HG03108 (cell line): ENCODE measurements at regions not wholly inside any gene's neighbourhood (a gene's known extent, or its start where the extent isn't known, plus 50 kb on each side); places are given as distances from the start of the nearest gene placed in this dataset.
"Not testable (repeated sequence)": the region's sequence is repeated elsewhere in the genome, so short reads cannot be mapped to it uniquely, and the experiment has no call there.

Experiments
- ATAC-seq: cut with Tn5 transposase; IDR thresholded peaks from one replicate; pipeline ENCODE4 v1.9.1; 2021; ENCODE audit warnings: moderate library complexity; ENCODE audit not compliant: unreplicated experiment

GRCh38 chr2:142827170-142827569, 50.3 kb upstream of the KYNU start:
- ATAC-seq: no peak

GRCh38 chr2:142825861-142826260, 51.6 kb upstream of the KYNU start:
- ATAC-seq: no peak

GRCh38 chr2:142824756-142825155, 52.7 kb upstream of the KYNU start:
- no peak for ATAC-seq

GRCh38 chr2:142822190-142822589, 55.3 kb upstream of the KYNU start:
- ATAC-seq: no peak

- no peak for ATAC-seq
Observed at GRCh38 chr2:142819411-142819810, 58.1 kb upstream of the KYNU start.

- ATAC-seq: no peak
Observed at GRCh38 chr2:142815375-142815774, 62.1 kb upstream of the KYNU start.

- ATAC-seq: no peak
Observed at GRCh38 chr2:142813830-142814829, 63.3 kb upstream of the KYNU start.

- not testable (repeated sequence) for ATAC-seq
Observed at GRCh38 chr2:142811644-142812043, 65.8 kb upstream of the KYNU start.

GRCh38 chr2:142805244-142805643, 72.2 kb upstream of the KYNU start:
- ATAC-seq: no peak

- ATAC-seq: no peak
Observed at GRCh38 chr2:142803158-142803557, 74.3 kb upstream of the KYNU start.

- no peak for ATAC-seq
Observed at GRCh38 chr2:142796588-142796987, 80.9 kb upstream of the KYNU start.

GRCh38 chr2:142796161-142796560, 81.3 kb upstream of the KYNU start:
- no peak for ATAC-seq

GRCh38 chr2:142794850-142795249, 82.6 kb upstream of the KYNU start:
- no peak for ATAC-seq

- not testable (repeated sequence) for ATAC-seq
Observed at GRCh38 chr2:142792328-142792727, 85.1 kb upstream of the KYNU start.

- no peak for ATAC-seq
Observed at GRCh38 chr2:142791335-142791734, 86.1 kb upstream of the KYNU start.

- ATAC-seq: no peak
Observed at GRCh38 chr2:142786918-142787702, 90.4 kb upstream of the KYNU start.

- no peak for ATAC-seq
Observed at GRCh38 chr2:142782942-142783443, 94.5 kb upstream of the KYNU start.

GRCh38 chr2:142781146-142781545, 96.3 kb upstream of the KYNU start:
- ATAC-seq: no peak

GRCh38 chr2:142778289-142778688, 99.2 kb upstream of the KYNU start:
- no peak for ATAC-seq

- no peak for ATAC-seq
Observed at GRCh38 chr2:142777742-142778141, 99.7 kb upstream of the KYNU start.

GRCh38 chr2:142769761-142770160, 107.7 kb upstream of the KYNU start:
- ATAC-seq: no peak

GRCh38 chr2:142767847-142768246, 109.6 kb upstream of the KYNU start:
- ATAC-seq: no peak
